B cell (primary cell): ENCODE measurements at regions not wholly inside any gene's neighbourhood (a gene's known extent, or its start where the extent isn't known, plus 50 kb on each side); places are given as distances from the start of the nearest gene placed in this dataset.
A peak's percentile ranks its signal among the peaks of the same experiment; 100 is the strongest.

Experiments used
- ATAC-seq: fragments of 200-7000 bp; cut with Tn5 transposase; one replicate; pipeline ENCODE4 v1.10.0; 2021; ENCODE audit warnings: low read depth, mild to moderate bottlenecking, moderate number of reproducible peaks, moderate library complexity
- CTCF ChIA-PET: fragments of 350-600 bp; sonication (Branson Sonifier 250); formaldehyde crosslinking; loops from one replicate; lab custom pipeline; 2021; ENCODE audit warnings: antibody characterized with exemption, inconsistent platforms; lab: Charles Lee
- POLR2A ChIA-PET: fragments of 350-600 bp; sonication (Branson Sonifier 250); formaldehyde crosslinking; loops from one replicate; lab custom pipeline; 2021; ENCODE audit warnings: antibody characterized with exemption; lab: Charles Lee
- DNase-seq: peaks from one replicate; pipeline ENCODE4 v3.0.0; 2013
- H2AFZ ChIP-seq: 2 replicates; pipeline ENCODE4 v1.6.1; 2012; ENCODE audit warnings: mild to moderate bottlenecking, low read depth, low read length; ENCODE audit not compliant: insufficient read depth, poor library complexity, severe bottlenecking
- H3K27ac ChIP-seq, 2 donors: 1 replicate in 1 of 2; 2 replicates in 1 of 2; pipeline ENCODE4 v1.5.1; 2012 to 2013; ENCODE audit warnings: low read length in 2 of 2, mild to moderate bottlenecking in 2 of 2, moderate library complexity in 1 of 2
- H3K27me3 ChIP-seq, 4 experiments: fragments of 200-600 bp in 1 of 4; sonication (generic) in 1 of 4; replicated peaks in 1 of 4; 1 replicate in 2 of 4; 2 replicates in 2 of 4; pipeline versions ENCODE4 v1.6.1 to v1.7.0; 2013 to 2016; ENCODE audit warnings: low read length in 3 of 4, mild to moderate bottlenecking in 2 of 4, mixed read lengths in 1 of 4, moderate library complexity in 1 of 4; ENCODE audit not compliant: insufficient read depth in 4 of 4, control insufficient read depth in 3 of 4; ENCODE audit errors: control extremely low read depth in 1 of 4
- H3K36me3 ChIP-seq, 2 experiments: replicated peaks in 1 of 2; 1 replicate in 1 of 2; 2 replicates in 1 of 2; pipeline versions ENCODE4 v1.6.1 to v1.7.1; 2013; ENCODE audit warnings: low read length in 1 of 2; ENCODE audit not compliant: insufficient read depth in 2 of 2, control insufficient read depth in 1 of 2; ENCODE audit errors: control extremely low read depth in 1 of 2, extremely low read depth in 1 of 2
- H3K4me1 ChIP-seq, 2 donors: fragments of 200-600 bp in 1 of 2; sonication (generic) in 1 of 2; 1 replicate in 1 of 2; 2 replicates in 1 of 2; pipeline versions ENCODE4 v1.5.1 to v1.6.1; 2013 to 2017; ENCODE audit warnings: low read length in 2 of 2; ENCODE audit not compliant: control insufficient read depth in 2 of 2, insufficient read depth in 2 of 2
- H3K4me2 ChIP-seq: replicated peaks from 2 replicates; pipeline ENCODE3; 2012; ENCODE audit warnings: mild to moderate bottlenecking, low read depth, low read length; ENCODE audit not compliant: poor library complexity, severe bottlenecking
- H3K4me3 ChIP-seq, 5 experiments: fragments of 200-600 bp in 1 of 5; sonication (generic) in 1 of 5; 1 replicate in 3 of 5; 2 replicates in 2 of 5; pipeline versions ENCODE4 v1.5.1 to v1.7.0; 2011 to 2016; ENCODE audit warnings: low read length in 4 of 5, mild to moderate bottlenecking in 4 of 5, low read depth in 2 of 5, control low read depth in 1 of 5, moderate library complexity in 1 of 5; ENCODE audit not compliant: insufficient read depth in 1 of 5; ENCODE audit errors: control extremely low read depth in 1 of 5, extremely low read depth in 1 of 5
- H3K79me2 ChIP-seq: fragments of 200-600 bp; sonication (generic); one replicate; pipeline ENCODE4 v1.6.0; 2016; ENCODE audit warnings: low read length; ENCODE audit not compliant: control insufficient read depth, insufficient read depth
- H3K9ac ChIP-seq: fragments of 200-600 bp; sonication (generic); 2 replicates; pipeline ENCODE4 v1.6.1; 2017; ENCODE audit warnings: mild to moderate bottlenecking, low read length, moderate library complexity
- H3K9me3 ChIP-seq, 3 donors: one replicate each; pipeline versions ENCODE4 v1.6.1 to v1.7.1; 2013; ENCODE audit warnings: low read length in 2 of 3; ENCODE audit not compliant: control insufficient read depth in 2 of 3, insufficient read depth in 1 of 3; ENCODE audit errors: control extremely low read depth in 1 of 3
- H4K20me1 ChIP-seq: 2 replicates; pipeline ENCODE4 v1.6.0; 2012; ENCODE audit warnings: mild to moderate bottlenecking, low read length; ENCODE audit not compliant: insufficient read depth, control insufficient read depth, poor library complexity, severe bottlenecking
- H3K27ac Mint-ChIP-seq: one replicate; pipeline ENCODE4 v1.8.0; 2021; ENCODE audit warnings: mixed read lengths
- H3K27me3 Mint-ChIP-seq: one replicate; pipeline ENCODE4 v1.8.0; 2021; ENCODE audit warnings: mixed read lengths
- H3K4me1 Mint-ChIP-seq: one replicate; pipeline ENCODE4 v1.8.0; 2021; ENCODE audit warnings: mixed read lengths
- H3K4me3 Mint-ChIP-seq: one replicate; pipeline ENCODE4 v1.8.0; 2021; ENCODE audit warnings: mixed read lengths
- H3K9me3 Mint-ChIP-seq: one replicate; pipeline ENCODE4 v1.8.0; 2022; ENCODE audit warnings: mixed read lengths; ENCODE audit not compliant: insufficient read depth
- CTCF ChIP-seq: fragments of 200-600 bp; IDR thresholded peaks from one replicate; pipeline ENCODE4 v1.8.0; 2022; ENCODE audit warnings: antibody characterized with exemption, mild to moderate bottlenecking
- EZH2 ChIP-seq: IDR thresholded peaks from 2 replicates; pipeline ENCODE4 v1.6.1; 2012; ENCODE audit warnings: borderline replicate concordance, low read depth, mild to moderate bottlenecking, moderate library complexity, low read length; ENCODE audit not compliant: insufficient read depth, poor library complexity, severe bottlenecking
- WGBS: methylation state at CpG from one replicate; pipeline ENCODE4 v1.1.5; 2013; ENCODE audit warnings: missing lambda C conversion rate; ENCODE audit not compliant: insufficient coverage; 5-methylcytosine and 5-hydroxymethylcytosine counted together
- intact Hi-C: fragments of 100-400 bp; cut with micrococcal nuclease; formaldehyde crosslinking; loops from one replicate; pipeline ENCODE4 v1.10.0; 2022

GRCh38 chr2:136210822-136211221, 92.9 kb upstream of the CXCR4 start:
- intact Hi-C loops, result no loop called here
- no peak overlapping the region for H3K9ac ChIP-seq
- ChIA-PET POLR2A (interaction anchor here (0.8 to 2.2 kb wide), 6 partner anchors 13 to 93 kb away, joined by 3 to 9 read pairs (median 4); partner anchors contain the start of gene CXCR4), CTCF (interaction anchor here (0.8 to 3.8 kb wide), 4 partner anchors 15 to 92 kb away, joined by 3 to 23 read pairs (median 8); no protein-coding TSS in a partner anchor)
- peaks cover 87 to 89% of the 10 kb centered on the region in 2 donors for H3K4me1 ChIP-seq
- peak; percentile 38 for DNase-seq
- no peaks in the 10 kb centered on the region for H4K20me1 ChIP-seq
- H3K4me1 Mint-ChIP-seq, result peaks cover 97% of the 10 kb centered on the region
- TF ChIP-seq CTCF (no peak), EZH2 (no peak)
- H3K79me2 ChIP-seq, result no peaks in the 10 kb centered on the region
- H3K9me3 ChIP-seq, result peaks cover 0 to 14% (median 0%) of the 10 kb centered on the region in 3 donors
- no peaks in the 10 kb centered on the region for H3K27me3 Mint-ChIP-seq
- H2AFZ ChIP-seq, result peak overlapping the region; percentile 18
- H3K4me3 ChIP-seq, result no peak overlapping the region
- H3K27ac ChIP-seq, result peak overlapping the region; percentile 36 to 99
- no peak for ATAC-seq
- H3K27ac Mint-ChIP-seq, result peak overlapping the region; percentile 81
- peaks cover 8% of the 10 kb centered on the region for H3K9me3 Mint-ChIP-seq
- H3K27me3 ChIP-seq, result no peaks in the 10 kb centered on the region
- no peaks in the 10 kb centered on the region for H3K36me3 ChIP-seq
- H3K4me2 ChIP-seq, result peak overlapping the region; percentile 23
- peak overlapping the region; percentile 33 for H3K4me3 Mint-ChIP-seq

- 8% methylated on average over 2 of the region's 2 CpGs for WGBS
- Histone ChIP-seq H3K27me3 (no peaks in the 10 kb centered on the region), H3K9me3 (peaks cover 0 to 14% (median 0%) of the 10 kb centered on the region in 3 donors), H3K4me3 (peak overlapping the region in 1 of 5 experiments; percentile 6), H3K4me2 (peak overlapping the region; percentile 23), H2AFZ (peak overlapping the region; percentile 18), H3K79me2 (no peaks in the 10 kb centered on the region), H4K20me1 (no peaks in the 10 kb centered on the region), H3K4me1 (peaks cover 91 to 93% of the 10 kb centered on the region in 2 donors), H3K9ac (no peak overlapping the region), H3K36me3 (no peaks in the 10 kb centered on the region), H3K27ac (peak overlapping the region; percentile 36 to 99)
- peaks cover 97% of the 10 kb centered on the region for H3K4me1 Mint-ChIP-seq
- H3K9me3 Mint-ChIP-seq, result peaks cover 8% of the 10 kb centered on the region
- no peak for ATAC-seq
- ChIA-PET CTCF (interaction anchor here (1.0 to 3.8 kb wide), 4 partner anchors 11 to 45 kb away, joined by 5 to 23 read pairs (median 8); no protein-coding TSS in a partner anchor), POLR2A (interaction anchor here (0.8 to 4.6 kb wide), 6 partner anchors 9 to 92 kb away, joined by 3 to 39 read pairs (median 4); partner anchors contain the start of gene CXCR4)
- H3K27ac Mint-ChIP-seq, result peak overlapping the region; percentile 81
- H3K4me3 Mint-ChIP-seq, result peak overlapping the region; percentile 33
- intact Hi-C loops, result no loop called here
- H3K27me3 Mint-ChIP-seq, result no peaks in the 10 kb centered on the region
- peak; percentile 36 for DNase-seq
- TF ChIP-seq CTCF, result no peak
Measured at GRCh38 chr2:136210455-136210805, 92.5 kb upstream of the CXCR4 start.
